ENCODE measurements at regions not wholly inside any gene's neighbourhood (a gene's known extent, or its start where the extent isn't known, plus 50 kb on each side); places are given as distances from the start of the nearest gene placed in this dataset.

- DNase-seq = no peak
- no peaks in the 10 kb centered on the region for H3K36me3 ChIP-seq (ENCODE audit: insufficient read depth, low read length)
- no peaks in the 10 kb centered on the region for H3K4me1 ChIP-seq (ENCODE audit: low read length)
- no peak overlapping the region for H3K9ac ChIP-seq (ENCODE audit: low read length)
- H3K79me2 ChIP-seq (ENCODE audit: low read length) = no peaks in the 10 kb centered on the region
- no peaks in the 10 kb centered on the region; the same call in 1 of the 2 replicates for H3K9me3 ChIP-seq (ENCODE audit: low read length)
- H4K20me1 ChIP-seq (ENCODE audit: insufficient read depth, low read depth, low read length) = no peaks in the 10 kb centered on the region
- H3K27me3 ChIP-seq (ENCODE audit: low read length) = peaks cover 4% of the 10 kb centered on the region; the same call in 1 of the 2 replicates
- H2AFZ ChIP-seq (ENCODE audit: low read length) = no peak overlapping the region
- H3K4me2 ChIP-seq (ENCODE audit: low read depth, low read length, poor library complexity, severe bottlenecking) = no peak overlapping the region
- H3K27ac ChIP-seq (ENCODE audit: low read length) = no peak overlapping the region
- H3K4me3 ChIP-seq (ENCODE audit: low read length) = no peak overlapping the region
- no peaks in the 10 kb centered on the region for H3K9me2 ChIP-seq (replicated peaks; ENCODE audit: insufficient read depth, low read length)
Measured at GRCh38 chrX:40318801-40319200, 221.0 kb upstream of the BCOR start.

- no peak for DNase-seq
- Histone ChIP-seq H3K27ac (ENCODE audit: low read length) (no peak overlapping the region), H3K36me3 (ENCODE audit: insufficient read depth, low read length) (no peaks in the 10 kb centered on the region), H3K9me2 (replicated peaks; ENCODE audit: insufficient read depth, low read length) (no peaks in the 10 kb centered on the region), H3K4me2 (ENCODE audit: low read depth, low read length, poor library complexity, severe bottlenecking) (no peak overlapping the region), H2AFZ (ENCODE audit: low read length) (no peak overlapping the region), H3K9ac (ENCODE audit: low read length) (no peak overlapping the region), H4K20me1 (ENCODE audit: insufficient read depth, low read depth, low read length) (no peaks in the 10 kb centered on the region), H3K9me3 (ENCODE audit: low read length) (no peaks in the 10 kb centered on the region; the same call in 1 of the 2 replicates), H3K79me2 (ENCODE audit: low read length) (no peaks in the 10 kb centered on the region), H3K4me1 (ENCODE audit: low read length) (no peaks in the 10 kb centered on the region), H3K27me3 (ENCODE audit: low read length) (peaks cover 4% of the 10 kb centered on the region; the same call in 1 of the 2 replicates), H3K4me3 (ENCODE audit: low read length) (no peak overlapping the region)
Measured at GRCh38 chrX:40318076-40318475, 220.3 kb upstream of the BCOR start.

DNA sequence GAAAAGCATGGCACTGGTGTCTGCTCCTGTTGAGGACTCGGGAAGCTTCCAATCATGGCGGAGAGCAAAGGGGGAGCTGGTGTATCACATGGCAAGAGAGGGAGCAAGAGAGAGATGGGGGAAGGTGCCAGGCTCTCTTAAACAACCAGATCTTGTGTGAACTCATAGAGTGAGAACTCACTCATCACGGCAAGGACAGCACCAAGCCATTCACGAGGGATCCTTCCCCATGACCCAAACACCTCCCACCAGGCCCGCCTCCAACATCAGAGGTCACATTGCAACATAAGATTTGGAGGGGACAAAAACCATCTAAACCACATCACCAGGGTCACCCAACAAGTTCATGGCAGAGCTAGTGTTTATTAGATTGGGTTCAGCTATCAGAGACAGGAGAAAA lies 218.7 kb upstream of the BCOR start:
- H3K4me2 ChIP-seq (ENCODE audit: low read depth, low read length, poor library complexity, severe bottlenecking) = no peak overlapping the region
- no peaks in the 10 kb centered on the region for H3K36me3 ChIP-seq (ENCODE audit: insufficient read depth, low read length)
- no peak for DNase-seq
- H3K4me3 ChIP-seq (ENCODE audit: low read length) = no peak overlapping the region
- no peaks in the 10 kb centered on the region for H3K9me2 ChIP-seq (replicated peaks; ENCODE audit: insufficient read depth, low read length)
- no peaks in the 10 kb centered on the region for H3K79me2 ChIP-seq (ENCODE audit: low read length)
- H4K20me1 ChIP-seq (ENCODE audit: insufficient read depth, low read depth, low read length) = no peaks in the 10 kb centered on the region
- H3K9me3 ChIP-seq (ENCODE audit: low read length) = no peaks in the 10 kb centered on the region; the same call in 1 of the 2 replicates
- no peak overlapping the region for H3K9ac ChIP-seq (ENCODE audit: low read length)
- peaks cover 4% of the 10 kb centered on the region; the same call in 1 of the 2 replicates for H3K27me3 ChIP-seq (ENCODE audit: low read length)
- no peaks in the 10 kb centered on the region for H3K4me1 ChIP-seq (ENCODE audit: low read length)
- no peak overlapping the region for H2AFZ ChIP-seq (ENCODE audit: low read length)
- no peak overlapping the region for H3K27ac ChIP-seq (ENCODE audit: low read length)

DNA sequence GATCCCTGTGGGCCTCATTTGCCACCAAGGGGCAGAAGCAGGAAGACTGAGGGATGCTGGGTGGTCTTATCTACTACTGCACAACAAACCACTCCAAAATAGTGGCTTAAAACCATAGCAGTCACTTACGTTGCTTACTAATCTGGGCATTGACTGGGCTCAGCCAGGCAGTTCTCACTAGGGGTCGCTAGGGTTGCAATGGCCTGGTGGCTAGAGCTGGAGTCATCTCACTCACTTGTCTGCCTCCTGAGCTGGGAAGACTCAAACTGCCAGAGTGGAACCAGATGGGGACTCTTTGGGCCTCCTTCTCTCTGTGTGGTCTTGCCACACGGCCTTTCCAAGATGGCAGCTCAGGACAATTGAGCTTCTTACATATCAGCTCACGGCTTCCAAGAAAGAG lies 216.3 kb upstream of the BCOR start:
- Histone ChIP-seq H3K4me2 (ENCODE audit: low read depth, low read length, poor library complexity, severe bottlenecking) (no peak overlapping the region), H3K4me3 (ENCODE audit: low read length) (no peak overlapping the region), H3K27me3 (ENCODE audit: low read length) (no peaks in the 10 kb centered on the region), H3K4me1 (ENCODE audit: low read length) (no peaks in the 10 kb centered on the region), H3K79me2 (ENCODE audit: low read length) (no peaks in the 10 kb centered on the region), H2AFZ (ENCODE audit: low read length) (no peak overlapping the region), H3K27ac (ENCODE audit: low read length) (no peak overlapping the region), H3K9ac (ENCODE audit: low read length) (no peak overlapping the region), H3K36me3 (ENCODE audit: insufficient read depth, low read length) (no peaks in the 10 kb centered on the region), H3K9me2 (replicated peaks; ENCODE audit: insufficient read depth, low read length) (no peaks in the 10 kb centered on the region), H4K20me1 (ENCODE audit: insufficient read depth, low read depth, low read length) (no peaks in the 10 kb centered on the region), H3K9me3 (ENCODE audit: low read length) (no peaks in the 10 kb centered on the region)
- DNase-seq = peak; percentile 54

GRCh38 chrX:40313269-40313668 lies 215.5 kb upstream of the BCOR start:
- no peaks in the 10 kb centered on the region for H3K9me2 ChIP-seq (replicated peaks; ENCODE audit: insufficient read depth, low read length)
- H3K9me3 ChIP-seq (ENCODE audit: low read length) = no peaks in the 10 kb centered on the region
- no peak for DNase-seq
- H3K4me1 ChIP-seq (ENCODE audit: low read length) = no peaks in the 10 kb centered on the region
- H3K79me2 ChIP-seq (ENCODE audit: low read length) = no peaks in the 10 kb centered on the region
- H3K4me2 ChIP-seq (ENCODE audit: low read depth, low read length, poor library complexity, severe bottlenecking) = no peak overlapping the region
- H3K27ac ChIP-seq (ENCODE audit: low read length) = no peak overlapping the region
- no peaks in the 10 kb centered on the region for H3K36me3 ChIP-seq (ENCODE audit: insufficient read depth, low read length)
- no peak overlapping the region for H3K4me3 ChIP-seq (ENCODE audit: low read length)
- H4K20me1 ChIP-seq (ENCODE audit: insufficient read depth, low read depth, low read length) = no peaks in the 10 kb centered on the region
- no peak overlapping the region for H3K9ac ChIP-seq (ENCODE audit: low read length)
- H3K27me3 ChIP-seq (ENCODE audit: low read length) = no peaks in the 10 kb centered on the region
- no peak overlapping the region for H2AFZ ChIP-seq (ENCODE audit: low read length)

DNA sequence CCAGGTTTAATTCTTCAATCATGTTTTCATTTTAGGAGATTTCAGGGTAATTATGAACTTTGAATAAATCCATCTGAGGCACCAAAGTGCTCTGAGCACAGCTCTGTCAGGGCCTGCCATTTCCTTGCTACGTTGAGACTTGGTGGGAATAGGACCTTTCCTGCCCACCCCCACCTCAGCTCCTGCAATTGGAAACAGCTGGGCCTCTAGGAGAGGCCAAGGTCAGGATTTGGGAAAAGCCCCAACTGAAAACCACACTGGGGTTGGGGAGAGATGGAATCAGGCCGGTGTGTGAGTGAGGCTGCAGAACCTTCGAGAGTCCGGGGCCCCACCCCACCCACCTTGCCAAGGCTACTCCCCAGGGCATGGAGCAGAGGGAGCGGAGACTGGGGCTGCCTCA lies 212.7 kb upstream of the BCOR start:
- H3K9me2 ChIP-seq (replicated peaks; ENCODE audit: insufficient read depth, low read length) = no peaks in the 10 kb centered on the region
- DNase-seq = no peak
- H3K4me1 ChIP-seq (ENCODE audit: low read length) = no peaks in the 10 kb centered on the region
- no peaks in the 10 kb centered on the region for H3K36me3 ChIP-seq (ENCODE audit: insufficient read depth, low read length)
- H3K27ac ChIP-seq (ENCODE audit: low read length) = no peak overlapping the region
- H3K79me2 ChIP-seq (ENCODE audit: low read length) = no peaks in the 10 kb centered on the region
- H3K9me3 ChIP-seq (ENCODE audit: low read length) = no peaks in the 10 kb centered on the region
- H2AFZ ChIP-seq (ENCODE audit: low read length) = no peak overlapping the region
- no peak overlapping the region for H3K9ac ChIP-seq (ENCODE audit: low read length)
- H3K4me2 ChIP-seq (ENCODE audit: low read depth, low read length, poor library complexity, severe bottlenecking) = no peak overlapping the region
- H3K27me3 ChIP-seq (ENCODE audit: low read length) = no peaks in the 10 kb centered on the region
- no peaks in the 10 kb centered on the region for H4K20me1 ChIP-seq (ENCODE audit: insufficient read depth, low read depth, low read length)
- H3K4me3 ChIP-seq (ENCODE audit: low read length) = no peak overlapping the region

- H3K9me3 ChIP-seq (ENCODE audit: low read length) = no peaks in the 10 kb centered on the region
- no peak overlapping the region for H3K27ac ChIP-seq (ENCODE audit: low read length)
- no peaks in the 10 kb centered on the region for H4K20me1 ChIP-seq (ENCODE audit: insufficient read depth, low read depth, low read length)
- H2AFZ ChIP-seq (ENCODE audit: low read length) = no peak overlapping the region
- no peak overlapping the region for H3K4me2 ChIP-seq (ENCODE audit: low read depth, low read length, poor library complexity, severe bottlenecking)
- no peak for DNase-seq
- H3K9me2 ChIP-seq (replicated peaks; ENCODE audit: insufficient read depth, low read length) = no peaks in the 10 kb centered on the region
- H3K4me1 ChIP-seq (ENCODE audit: low read length) = no peaks in the 10 kb centered on the region
- no peak overlapping the region for H3K9ac ChIP-seq (ENCODE audit: low read length)
- no peaks in the 10 kb centered on the region for H3K27me3 ChIP-seq (ENCODE audit: low read length)
- no peaks in the 10 kb centered on the region for H3K36me3 ChIP-seq (ENCODE audit: insufficient read depth, low read length)
- no peak overlapping the region for H3K4me3 ChIP-seq (ENCODE audit: low read length)
- H3K79me2 ChIP-seq (ENCODE audit: low read length) = no peaks in the 10 kb centered on the region
Measured at GRCh38 chrX:40310016-40310415, 212.3 kb upstream of the BCOR start.

- Histone ChIP-seq H3K4me1 (ENCODE audit: low read length) (peaks cover 8% of the 10 kb centered on the region), H2AFZ (ENCODE audit: low read length) (no peak overlapping the region), H3K79me2 (ENCODE audit: low read length) (no peaks in the 10 kb centered on the region), H4K20me1 (ENCODE audit: insufficient read depth, low read depth, low read length) (no peaks in the 10 kb centered on the region), H3K36me3 (ENCODE audit: insufficient read depth, low read length) (no peaks in the 10 kb centered on the region), H3K9ac (ENCODE audit: low read length) (no peak overlapping the region), H3K4me3 (ENCODE audit: low read length) (no peak overlapping the region), H3K4me2 (ENCODE audit: low read depth, low read length, poor library complexity, severe bottlenecking) (no peak overlapping the region), H3K9me2 (replicated peaks; ENCODE audit: insufficient read depth, low read length) (no peaks in the 10 kb centered on the region), H3K9me3 (ENCODE audit: low read length) (no peaks in the 10 kb centered on the region), H3K27me3 (ENCODE audit: low read length) (no peaks in the 10 kb centered on the region), H3K27ac (ENCODE audit: low read length) (no peak overlapping the region)
- no peak for DNase-seq
Measured at GRCh38 chrX:40307871-40308270, 210.1 kb upstream of the BCOR start.

GRCh38 chrX:40304115-40304514 lies 206.4 kb upstream of the BCOR start:
- Histone ChIP-seq H3K36me3 (ENCODE audit: insufficient read depth, low read length) (no peaks in the 10 kb centered on the region), H3K4me1 (ENCODE audit: low read length) (peaks cover 8% of the 10 kb centered on the region), H3K4me3 (ENCODE audit: low read length) (no peak overlapping the region), H3K79me2 (ENCODE audit: low read length) (no peaks in the 10 kb centered on the region), H3K27ac (ENCODE audit: low read length) (no peak overlapping the region), H2AFZ (ENCODE audit: low read length) (no peak overlapping the region), H3K9me2 (replicated peaks; ENCODE audit: insufficient read depth, low read length) (no peaks in the 10 kb centered on the region), H3K4me2 (ENCODE audit: low read depth, low read length, poor library complexity, severe bottlenecking) (no peak overlapping the region), H3K27me3 (ENCODE audit: low read length) (no peaks in the 10 kb centered on the region), H3K9ac (ENCODE audit: low read length) (no peak overlapping the region), H3K9me3 (ENCODE audit: low read length) (no peaks in the 10 kb centered on the region), H4K20me1 (ENCODE audit: insufficient read depth, low read depth, low read length) (no peaks in the 10 kb centered on the region)
- no peak for DNase-seq

Measured in Karpas-422 (cell line).